GM23248 (cell line): ENCODE measurements at regions not wholly inside any gene's neighbourhood (a gene's known extent, or its start where the extent isn't known, plus 50 kb on each side); places are given as distances from the start of the nearest gene placed in this dataset.

Experiments used
- DNase-seq: peaks from one replicate; pipeline ENCODE4 v3.0.0-alpha.2; 2015
- H2AFZ ChIP-seq: fragments of 200-600 bp; sonication (generic); 2 replicates; pipeline ENCODE4 v1.6.1; 2016; ENCODE audit warnings: antibody characterized with exemption
- H3F3A ChIP-seq: fragments of 200-600 bp; sonication (generic); 2 replicates; pipeline ENCODE4 v1.6.1; 2016; ENCODE audit warnings: mild to moderate bottlenecking, antibody characterized with exemption, mixed run types; ENCODE audit not compliant: insufficient read depth
- H3K27ac ChIP-seq: fragments of 200-600 bp; sonication (generic); 2 replicates; pipeline ENCODE4 v1.5.1; 2016; ENCODE audit warnings: mild to moderate bottlenecking
- H3K27me3 ChIP-seq: fragments of 200-600 bp; sonication (generic); replicated peaks from 2 replicates; pipeline ENCODE4 v1.6.1; 2016; ENCODE audit warnings: mild to moderate bottlenecking; ENCODE audit not compliant: insufficient read depth
- H3K36me3 ChIP-seq: fragments of 200-600 bp; sonication (generic); 2 replicates; pipeline ENCODE4 v1.6.1; 2016; ENCODE audit warnings: low read depth, mild to moderate bottlenecking
- H3K4me1 ChIP-seq: fragments of 200-600 bp; sonication (generic); 2 replicates; pipeline ENCODE4 v1.6.1; 2016; ENCODE audit warnings: mild to moderate bottlenecking; ENCODE audit not compliant: insufficient read depth
- H3K4me2 ChIP-seq: fragments of 200-600 bp; sonication (generic); one replicate; pipeline ENCODE4 v1.6.1; 2016; ENCODE audit warnings: mild to moderate bottlenecking; ENCODE audit not compliant: unreplicated experiment
- H3K4me3 ChIP-seq: fragments of 200-600 bp; sonication (generic); 2 replicates; pipeline ENCODE4 v1.5.1; 2016; ENCODE audit warnings: mild to moderate bottlenecking
- H3K79me2 ChIP-seq: fragments of 200-600 bp; sonication (generic); 2 replicates; pipeline ENCODE4 v1.6.1; 2016; ENCODE audit warnings: mild to moderate bottlenecking; ENCODE audit not compliant: insufficient read depth
- H3K9ac ChIP-seq: fragments of 200-600 bp; sonication (generic); 2 replicates; pipeline ENCODE4 v1.6.1; 2016; ENCODE audit warnings: mild to moderate bottlenecking
- H3K9me2 ChIP-seq: fragments of 200-600 bp; sonication (generic); 2 replicates; pipeline ENCODE4 v1.6.1; 2016; ENCODE audit warnings: mixed run types, mild to moderate bottlenecking, moderate library complexity; ENCODE audit not compliant: insufficient read depth
- H3K9me3 ChIP-seq: fragments of 200-600 bp; sonication (generic); one replicate; pipeline ENCODE4 v1.6.1; 2017; ENCODE audit warnings: low read depth
- H4K20me1 ChIP-seq: fragments of 200-600 bp; sonication (generic); 2 replicates; pipeline ENCODE4 v1.6.0; 2016; ENCODE audit not compliant: insufficient read depth
- EZH2 ChIP-seq: fragments of 200-600 bp; sonication (generic); IDR thresholded peaks from 2 replicates; pipeline ENCODE4 v1.6.1; 2018; ENCODE audit warnings: antibody characterized with exemption, mild to moderate bottlenecking; ENCODE audit not compliant: insufficient read depth, poor library complexity, severe bottlenecking
- EZH2phosphoT487 ChIP-seq: fragments of 200-600 bp; sonication (generic); IDR thresholded peaks from 2 replicates; pipeline ENCODE4 v1.6.1; 2018; ENCODE audit warnings: antibody characterized with exemption, moderate library complexity, mild to moderate bottlenecking, low read depth; ENCODE audit not compliant: insufficient read depth
- WGBS, 2 experiments: methylation state at CpG; one replicate each; pipeline ENCODE4 v1.1.6; 2015 to 2017; ENCODE audit warnings: low lambda C conversion rate in 2 of 2, low coverage in 1 of 2; ENCODE audit errors: missing lambda C conversion rate in 2 of 2; 5-methylcytosine and 5-hydroxymethylcytosine counted together
- in situ Hi-C: fragments of 300-500 bp; cut with MboI; formaldehyde crosslinking; loops from 2 replicates; pipeline ENCODE4 v1.15.0; 2020

DNA sequence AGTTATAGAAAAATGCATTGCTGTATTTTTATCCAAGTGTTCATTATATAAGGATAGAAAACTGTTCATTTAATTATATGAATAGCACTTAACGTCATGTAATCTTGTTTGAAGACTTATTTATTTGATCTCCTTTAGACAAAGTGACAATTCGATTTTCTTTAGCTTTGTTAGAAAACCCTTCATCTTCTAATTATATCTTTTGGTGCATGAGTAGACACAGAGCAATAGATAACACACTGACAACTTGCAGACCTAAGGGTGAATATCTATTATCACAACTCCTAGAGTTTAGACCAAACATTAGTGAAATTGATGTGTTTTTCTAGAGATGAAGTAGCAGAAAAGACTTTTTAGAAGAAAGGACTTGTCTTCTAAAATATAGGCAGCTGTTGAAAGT is 446.4 kb upstream of the SEMA6A start:
- Histone ChIP-seq H3K27me3 (no peaks in the 10 kb centered on the region), H3K4me3 (no peak overlapping the region), H3K9me2 (no peaks in the 10 kb centered on the region), H3K27ac (no peak overlapping the region), H3K9me3 (no peaks in the 10 kb centered on the region), H3F3A (no peaks in the 10 kb centered on the region), H3K9ac (no peak overlapping the region), H4K20me1 (no peaks in the 10 kb centered on the region), H3K36me3 (no peaks in the 10 kb centered on the region), H2AFZ (no peak overlapping the region), H3K79me2 (no peaks in the 10 kb centered on the region), H3K4me1 (no peaks in the 10 kb centered on the region), H3K4me2 (no peak overlapping the region)
- no peak for DNase-seq
- in situ Hi-C loops = no loop called here
- WGBS, 2 experiments = 6 to 13% methylated on average over 2 of the region's 2 CpGs
- no peak for TF ChIP-seq EZH2
- TF ChIP-seq EZH2phosphoT487 = no peak

DNA sequence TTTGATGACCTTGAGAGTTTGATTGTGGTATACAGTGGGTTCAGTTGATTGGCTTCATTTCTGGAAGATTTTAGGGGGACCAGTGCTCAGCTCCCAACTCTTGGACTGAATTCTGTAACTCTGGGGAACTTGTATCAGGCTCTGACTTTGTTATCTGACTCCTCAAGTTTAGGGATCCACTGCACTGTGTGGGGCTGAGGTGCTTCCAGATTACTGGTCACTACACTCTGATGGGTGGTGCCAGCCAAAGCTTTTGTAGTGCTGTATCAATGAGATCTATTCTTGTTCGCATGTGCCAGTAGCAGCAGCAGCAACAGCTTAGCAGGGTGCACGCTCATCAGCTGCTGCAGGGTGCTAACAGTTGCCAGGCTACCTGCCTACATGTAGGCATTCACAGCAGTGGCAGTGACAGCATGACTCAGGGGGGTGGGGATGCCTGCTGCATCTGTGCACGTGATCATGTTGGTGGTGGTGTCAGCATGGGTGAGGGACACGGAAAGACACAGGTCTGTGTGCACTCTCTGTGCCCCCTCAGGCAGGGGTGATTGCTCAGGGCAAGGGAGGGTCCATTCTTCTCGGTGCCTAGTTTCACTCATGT is 438.8 kb upstream of the SEMA6A start:
- Histone ChIP-seq H3K9me3 (no peaks in the 10 kb centered on the region), H4K20me1 (no peaks in the 10 kb centered on the region), H3K9me2 (no peaks in the 10 kb centered on the region), H3K4me1 (no peaks in the 10 kb centered on the region), H3K79me2 (no peaks in the 10 kb centered on the region), H2AFZ (no peak overlapping the region), H3K4me3 (no peak overlapping the region), H3K9ac (no peak overlapping the region), H3K36me3 (no peaks in the 10 kb centered on the region), H3K27me3 (no peaks in the 10 kb centered on the region), H3K4me2 (no peak overlapping the region), H3K27ac (no peak overlapping the region), H3F3A (no peaks in the 10 kb centered on the region)
- 12 to 18% methylated on average over 5 of the region's 5 CpGs for WGBS, 2 experiments
- no peak for DNase-seq
- in situ Hi-C loops = no loop called here
- TF ChIP-seq EZH2 (no peak), EZH2phosphoT487 (no peak)

DNA sequence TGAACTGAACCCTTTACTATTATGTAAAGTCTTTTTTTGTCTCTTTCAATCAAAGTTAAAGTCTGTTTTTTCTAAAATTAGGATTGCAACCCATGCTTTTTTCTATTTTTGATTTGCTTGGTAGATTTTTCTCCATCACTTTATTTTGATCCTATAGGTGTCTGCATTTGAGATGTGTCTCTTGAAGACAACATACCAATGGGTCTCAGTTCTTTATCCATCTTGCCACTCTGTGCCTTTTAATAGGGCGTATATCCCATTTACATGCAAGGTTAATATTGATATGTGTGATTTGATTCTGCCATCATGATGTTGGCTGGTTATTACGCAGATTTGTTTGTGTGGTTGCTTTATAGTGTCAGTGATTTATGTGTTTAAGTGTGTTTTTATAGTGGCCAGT is 436.0 kb upstream of the SEMA6A start:
- WGBS, 2 experiments = 11 to 16% methylated on average over 2 of the region's 2 CpGs
- H3K4me1 ChIP-seq = no peaks in the 10 kb centered on the region
- no peaks in the 10 kb centered on the region for H3K9me2 ChIP-seq
- H3F3A ChIP-seq = no peaks in the 10 kb centered on the region
- H3K4me3 ChIP-seq = no peak overlapping the region
- no peak overlapping the region for H3K9ac ChIP-seq
- TF ChIP-seq EZH2phosphoT487 (no peak), EZH2 (no peak)
- H3K9me3 ChIP-seq = no peaks in the 10 kb centered on the region
- no peak for DNase-seq
- H3K36me3 ChIP-seq = no peaks in the 10 kb centered on the region
- no peak overlapping the region for H3K4me2 ChIP-seq
- no peak overlapping the region for H3K27ac ChIP-seq
- H4K20me1 ChIP-seq = no peaks in the 10 kb centered on the region
- H3K79me2 ChIP-seq = no peaks in the 10 kb centered on the region
- H3K27me3 ChIP-seq = no peaks in the 10 kb centered on the region
- in situ Hi-C loops = no loop called here
- H2AFZ ChIP-seq = no peak overlapping the region

DNA sequence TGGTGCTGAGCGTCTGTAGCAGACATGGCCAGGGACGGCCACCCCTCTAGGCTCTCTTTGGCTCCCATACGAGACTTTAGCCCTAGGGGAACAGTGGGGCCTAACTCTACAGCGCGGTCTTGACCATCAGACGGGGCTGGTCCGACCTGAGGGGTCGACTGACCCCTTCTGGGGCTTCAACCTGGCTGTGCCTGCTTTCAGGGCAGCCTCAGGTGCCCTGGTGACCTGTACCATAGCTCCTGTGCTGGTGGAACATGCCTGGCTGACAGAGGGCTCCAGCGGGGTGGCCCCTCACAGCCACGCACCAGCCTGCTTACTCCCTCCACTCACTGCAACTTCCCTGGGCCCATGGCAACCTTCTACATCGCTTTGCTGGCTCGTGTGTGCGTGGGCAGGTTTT is 423.4 kb upstream of the SEMA6A start:
- Histone ChIP-seq H3K4me2 (no peak overlapping the region), H3F3A (no peaks in the 10 kb centered on the region), H3K9me2 (no peaks in the 10 kb centered on the region), H3K4me1 (no peaks in the 10 kb centered on the region), H3K79me2 (no peaks in the 10 kb centered on the region), H3K9me3 (no peaks in the 10 kb centered on the region), H3K27me3 (no peaks in the 10 kb centered on the region), H3K36me3 (no peaks in the 10 kb centered on the region), H4K20me1 (no peaks in the 10 kb centered on the region), H3K4me3 (no peak overlapping the region), H3K27ac (no peak overlapping the region), H3K9ac (no peak overlapping the region), H2AFZ (no peak overlapping the region)
- in situ Hi-C loops = no loop called here
- DNase-seq = no peak
- TF ChIP-seq EZH2phosphoT487 (no peak), EZH2 (no peak)
- 50 to 51% methylated on average over 13 of the region's 13 CpGs for WGBS, 2 experiments

DNA sequence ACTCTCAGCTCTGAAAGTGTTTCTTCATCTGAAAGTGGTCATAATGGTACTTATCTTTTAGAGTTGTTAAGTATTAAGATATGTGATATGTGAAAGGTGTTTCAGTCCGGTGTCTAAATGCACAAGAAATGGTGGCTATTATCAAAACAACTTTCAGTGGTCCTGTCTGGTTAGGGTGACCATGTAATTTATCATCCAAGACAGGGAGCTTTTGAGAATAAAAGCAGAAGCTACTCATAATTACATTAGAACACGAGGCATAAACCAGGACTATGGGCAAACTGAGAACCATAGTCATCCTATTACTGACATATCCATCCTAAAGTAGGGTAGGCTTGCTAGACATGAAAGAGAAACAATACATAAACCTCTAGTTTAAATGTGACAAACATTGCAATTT is 418.1 kb upstream of the SEMA6A start:
- no peak for TF ChIP-seq EZH2phosphoT487
- no peak for TF ChIP-seq EZH2
- no peaks in the 10 kb centered on the region for H3K27me3 ChIP-seq
- no peaks in the 10 kb centered on the region for H3K9me3 ChIP-seq
- in situ Hi-C loops = no loop called here
- H3K27ac ChIP-seq = no peak overlapping the region
- no peak for DNase-seq
- no peak overlapping the region for H3K4me3 ChIP-seq
- no peaks in the 10 kb centered on the region for H3F3A ChIP-seq
- no peaks in the 10 kb centered on the region for H3K4me1 ChIP-seq
- H3K9ac ChIP-seq = no peak overlapping the region
- H2AFZ ChIP-seq = no peak overlapping the region
- no peaks in the 10 kb centered on the region for H3K36me3 ChIP-seq
- no peaks in the 10 kb centered on the region for H4K20me1 ChIP-seq
- H3K9me2 ChIP-seq = no peaks in the 10 kb centered on the region
- no peaks in the 10 kb centered on the region for H3K79me2 ChIP-seq
- no peak overlapping the region for H3K4me2 ChIP-seq
- 4 to 14% methylated on average over 2 of the region's 2 CpGs for WGBS, 2 experiments
